ENCODE measurements at regions not wholly inside any gene's neighbourhood (a gene's known extent, or its start where the extent isn't known, plus 50 kb on each side); places are given as distances from the start of the nearest gene placed in this dataset.
"Not testable (repeated sequence)": the region's sequence is repeated elsewhere in the genome, so short reads cannot be mapped to it uniquely, and the experiment has no call there.

DNA sequence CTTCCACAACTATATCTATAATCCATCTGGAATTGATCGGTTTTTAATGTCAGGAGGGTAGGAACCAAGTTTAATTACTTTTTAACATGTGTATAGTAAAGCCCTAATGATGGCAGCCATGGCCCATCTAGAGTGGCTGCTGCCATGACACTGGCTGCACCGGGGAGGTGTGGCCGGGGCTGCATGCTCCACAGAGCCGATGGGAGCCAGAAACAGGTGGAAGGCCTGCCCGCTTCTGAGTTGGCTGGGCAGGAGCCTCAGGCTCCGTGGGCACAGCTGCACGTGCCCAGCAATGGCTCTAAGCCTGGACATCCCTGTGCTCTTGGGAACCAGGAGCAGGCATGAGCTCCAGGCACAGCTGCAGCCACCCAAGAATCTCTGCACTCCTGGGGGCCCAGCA, 73.0 kb downstream of the GBP6 start:
- H3K36me3 Mint-ChIP-seq (ENCODE audit: low read depth) = peaks cover 9% of the 10 kb centered on the region
- ATAC-seq = no peak
- peaks cover 23% of the 10 kb centered on the region for H3K9me3 Mint-ChIP-seq (ENCODE audit: insufficient read depth)
- POLR2A ChIA-PET = no interaction called here
- DNase-seq = no peak
- CTCF ChIA-PET = no interaction called here
- H3K4me3 Mint-ChIP-seq = no peak overlapping the region
- no peaks in the 10 kb centered on the region for H3K27me3 Mint-ChIP-seq (ENCODE audit: low read depth)
- H3K4me1 Mint-ChIP-seq (ENCODE audit: low read depth) = no peaks in the 10 kb centered on the region
- no peak overlapping the region for H3K27ac Mint-ChIP-seq

DNA sequence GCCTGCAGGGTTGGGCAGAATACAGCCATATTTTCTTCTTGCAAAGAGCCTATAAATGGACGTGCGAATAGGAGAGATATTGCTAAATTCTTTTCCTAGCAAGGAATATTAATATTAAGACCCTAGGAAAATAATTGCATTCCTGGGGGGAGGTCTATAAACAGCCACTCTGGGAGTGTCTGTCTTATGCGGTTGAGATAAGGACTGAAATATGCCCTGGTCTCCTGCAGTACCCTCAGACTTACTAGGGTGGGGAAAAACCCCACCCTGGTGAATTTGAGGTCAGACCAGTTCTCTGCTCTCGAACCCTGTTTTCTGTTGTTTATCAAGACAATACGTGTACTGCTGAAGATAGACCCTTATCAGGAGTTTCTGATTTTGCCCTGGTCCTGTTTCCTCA, 74.4 kb downstream of the GBP6 start:
- POLR2A ChIA-PET; H3K4me3 Mint-ChIP-seq; ATAC-seq; CTCF ChIA-PET; H3K27me3 Mint-ChIP-seq (ENCODE audit: low read depth); DNase-seq; H3K36me3 Mint-ChIP-seq (ENCODE audit: low read depth); H3K27ac Mint-ChIP-seq; H3K4me1 Mint-ChIP-seq (ENCODE audit: low read depth): not testable (repeated sequence)
- peaks cover 23% of the 10 kb centered on the region for H3K9me3 Mint-ChIP-seq (ENCODE audit: insufficient read depth)

DNA sequence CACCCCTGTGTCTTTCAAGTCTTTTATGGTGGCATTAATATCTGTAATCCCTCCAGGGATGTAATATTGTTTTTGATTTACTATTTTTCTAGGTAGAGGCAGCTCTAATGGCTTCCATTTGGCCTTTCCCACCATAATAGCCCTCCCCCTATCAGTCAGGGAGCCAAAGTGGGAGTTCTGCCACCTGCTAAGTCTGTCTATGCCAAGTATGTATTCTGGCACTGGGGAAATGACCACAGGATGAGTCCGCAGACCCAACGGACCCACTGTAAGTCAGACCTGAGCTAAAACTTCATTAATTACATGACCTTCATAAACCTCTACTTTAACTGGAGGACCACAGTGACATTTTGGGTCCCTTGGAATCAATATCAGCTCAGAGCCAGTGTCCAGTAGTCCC, 77.1 kb downstream of the GBP6 start:
- peaks cover 3% of the 10 kb centered on the region for H3K27me3 Mint-ChIP-seq (ENCODE audit: low read depth)
- ChIA-PET POLR2A (no interaction called here), CTCF (no interaction called here)

GRCh38 chr1:89444791-89445190, 79.8 kb upstream of the LRRC8B start:
- Mint-ChIP-seq H3K36me3 (ENCODE audit: low read depth) (no peaks in the 10 kb centered on the region), H3K4me1 (ENCODE audit: low read depth) (no peaks in the 10 kb centered on the region), H3K9me3 (ENCODE audit: insufficient read depth) (no peaks in the 10 kb centered on the region), H3K27ac (no peak overlapping the region), H3K27me3 (ENCODE audit: low read depth) (peaks cover 7% of the 10 kb centered on the region), H3K4me3 (no peak overlapping the region)
- POLR2A ChIA-PET = no interaction called here
- DNase-seq = no peak
- no peak for ATAC-seq
- CTCF ChIA-PET = interaction anchor here (0.9 to 1.1 kb wide), 2 partner anchors 11 to 460 kb away, joined by 3 read pairs; no protein-coding TSS in a partner anchor

More for the DNA sequence above, 77.1 kb downstream of the GBP6 start:
- peaks cover 9% of the 10 kb centered on the region for H3K36me3 Mint-ChIP-seq (ENCODE audit: low read depth)
- H3K9me3 Mint-ChIP-seq (ENCODE audit: insufficient read depth) = peaks cover 23% of the 10 kb centered on the region
- H3K4me1 Mint-ChIP-seq (ENCODE audit: low read depth) = no peaks in the 10 kb centered on the region
- no peak for DNase-seq
- no peak overlapping the region for H3K4me3 Mint-ChIP-seq
- no peak for ATAC-seq
- no peak overlapping the region for H3K27ac Mint-ChIP-seq

GRCh38 chr1:89451011-89451410, 73.6 kb upstream of the LRRC8B start:
- Mint-ChIP-seq H3K4me3 (no peak overlapping the region), H3K4me1 (ENCODE audit: low read depth) (peaks cover 13% of the 10 kb centered on the region), H3K9me3 (ENCODE audit: insufficient read depth) (no peaks in the 10 kb centered on the region), H3K27me3 (ENCODE audit: low read depth) (peaks cover 13% of the 10 kb centered on the region), H3K27ac (no peak overlapping the region), H3K36me3 (ENCODE audit: low read depth) (no peaks in the 10 kb centered on the region)
- no peak for DNase-seq
- ChIA-PET CTCF (interaction anchor here (1.1 to 1.6 kb wide), 8 partner anchors 13 to 477 kb away, joined by 3 to 7 read pairs (median 4); no protein-coding TSS in a partner anchor), POLR2A (interaction anchor here (0.7 kb wide), 2 partner anchors 42 to 519 kb away, joined by 3 read pairs; no protein-coding TSS in a partner anchor)
- ATAC-seq = peak; percentile 76

DNA sequence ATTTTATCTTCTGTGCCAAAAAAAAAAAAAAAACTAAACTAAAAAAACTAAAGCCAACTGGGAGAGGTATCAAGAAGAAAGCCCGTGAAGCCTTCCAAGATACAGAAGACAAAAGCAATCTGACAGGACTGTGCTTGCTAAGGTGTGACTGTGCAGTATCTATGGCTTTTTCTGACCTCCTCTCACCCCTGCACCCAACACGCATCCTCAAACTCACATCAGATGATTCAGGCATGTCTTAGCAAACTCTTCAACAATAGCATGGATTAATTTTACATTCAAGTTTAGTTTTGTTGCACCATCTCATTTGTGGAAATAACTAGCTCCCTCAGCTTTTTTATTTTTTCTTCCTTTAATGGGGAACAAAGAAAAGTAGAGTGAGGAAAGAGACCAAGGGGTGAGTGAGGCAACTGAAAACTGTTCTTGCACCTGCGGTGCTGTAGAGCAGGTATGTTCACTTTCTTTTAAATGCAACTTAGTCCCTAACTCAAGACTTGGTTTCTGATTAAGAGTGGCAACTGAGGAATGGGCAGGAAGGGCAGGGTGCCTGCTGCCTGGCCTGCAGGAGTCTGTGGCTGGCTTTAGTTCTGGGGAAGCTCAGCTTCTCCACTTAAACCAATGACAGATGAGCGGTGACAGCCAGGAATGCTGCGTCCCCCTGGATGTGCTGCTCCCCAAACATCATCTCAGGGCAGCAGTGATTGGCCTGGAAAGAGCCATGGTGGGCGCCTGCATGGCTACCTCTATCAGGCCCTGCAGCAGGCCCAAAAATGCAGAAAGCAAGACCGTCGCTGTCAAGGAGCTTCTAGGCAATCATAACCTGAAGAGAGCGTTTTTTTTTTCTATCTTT, 71.3 kb upstream of the LRRC8B start:
- no peak for DNase-seq
- ChIA-PET CTCF (interaction anchor here (0.6 to 5.1 kb wide), 10 partner anchors 11 to 480 kb away, joined by 3 to 25 read pairs (median 3); no protein-coding TSS in a partner anchor), POLR2A (no interaction called here)
- Mint-ChIP-seq H3K4me1 (ENCODE audit: low read depth) (peaks cover 13% of the 10 kb centered on the region), H3K9me3 (ENCODE audit: insufficient read depth) (no peaks in the 10 kb centered on the region), H3K36me3 (ENCODE audit: low read depth) (no peaks in the 10 kb centered on the region), H3K27ac (no peak overlapping the region), H3K27me3 (ENCODE audit: low read depth) (peaks cover 25% of the 10 kb centered on the region), H3K4me3 (no peak overlapping the region)
- no peak for ATAC-seq

DNA sequence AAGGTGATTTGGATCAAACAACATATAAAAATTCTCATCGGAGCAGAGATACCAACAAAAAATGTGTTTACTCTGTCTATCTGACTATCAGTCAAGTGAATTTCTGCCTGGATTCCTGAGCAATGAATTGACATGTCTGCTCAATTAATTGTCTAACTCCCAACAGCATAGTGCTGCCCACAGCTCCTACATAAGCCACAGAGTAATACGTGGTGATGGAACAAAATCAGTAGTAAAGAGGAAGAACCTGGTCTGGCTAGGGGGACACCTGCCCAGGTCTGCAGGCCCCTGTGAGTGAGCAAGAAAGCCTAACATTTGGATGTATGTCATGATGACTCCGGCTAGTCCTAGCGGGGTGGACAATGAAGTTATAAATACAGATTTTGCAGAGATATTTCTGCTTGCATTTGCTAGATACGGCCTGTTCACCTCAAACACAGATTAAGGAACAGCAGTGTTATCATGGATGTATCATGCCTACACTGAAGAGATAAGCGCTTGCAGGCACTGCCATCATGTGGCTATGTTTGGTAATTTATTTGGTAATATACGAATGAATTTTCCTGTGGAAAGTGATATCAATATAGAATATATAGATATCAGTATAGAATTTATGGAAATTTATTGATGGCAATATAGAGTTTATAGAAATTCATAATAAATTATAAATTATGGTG, 69.6 kb upstream of the LRRC8B start:
- Mint-ChIP-seq H3K9me3 (ENCODE audit: insufficient read depth) (no peaks in the 10 kb centered on the region), H3K4me3 (no peak overlapping the region), H3K36me3 (ENCODE audit: low read depth) (no peaks in the 10 kb centered on the region), H3K27me3 (ENCODE audit: low read depth) (peaks cover 32% of the 10 kb centered on the region), H3K27ac (no peak overlapping the region), H3K4me1 (ENCODE audit: low read depth) (peaks cover 13% of the 10 kb centered on the region)
- POLR2A ChIA-PET = no interaction called here
- ATAC-seq (peak; percentile 75), DNase-seq (peak; percentile 79)
- CTCF ChIA-PET = interaction anchor here (0.8 to 5.1 kb wide), 10 partner anchors 10 to 483 kb away, joined by 3 to 25 read pairs (median 5); no protein-coding TSS in a partner anchor

- Mint-ChIP-seq H3K4me3 (no peak overlapping the region), H3K9me3 (ENCODE audit: insufficient read depth) (no peaks in the 10 kb centered on the region), H3K36me3 (ENCODE audit: low read depth) (no peaks in the 10 kb centered on the region), H3K4me1 (ENCODE audit: low read depth) (peaks cover 5% of the 10 kb centered on the region), H3K27me3 (ENCODE audit: low read depth) (peaks cover 46% of the 10 kb centered on the region), H3K27ac (no peak overlapping the region)
- ChIA-PET CTCF (interaction anchor here (0.6 to 5.1 kb wide), 12 partner anchors 9 to 523 kb away, joined by 3 to 25 read pairs (median 4); no protein-coding TSS in a partner anchor), POLR2A (interaction anchor here (1.2 kb wide), 1 partner anchor 330 kb away, joined by 3 read pairs; no protein-coding TSS in a partner anchor)
- ATAC-seq (no peak), DNase-seq (no peak)
Measured at GRCh38 chr1:89457046-89457445, 67.6 kb upstream of the LRRC8B start.

- POLR2A ChIA-PET = no interaction called here
- no peak for ATAC-seq
- CTCF ChIA-PET = no interaction called here
- no peak overlapping the region for H3K27ac Mint-ChIP-seq
- no peak for DNase-seq
- H3K4me3 Mint-ChIP-seq = no peak overlapping the region
- H3K36me3 Mint-ChIP-seq (ENCODE audit: low read depth) = peaks cover 3% of the 10 kb centered on the region
- H3K27me3 Mint-ChIP-seq (ENCODE audit: low read depth) = peaks cover 51% of the 10 kb centered on the region
- H3K9me3 Mint-ChIP-seq (ENCODE audit: insufficient read depth) = no peaks in the 10 kb centered on the region
- H3K4me1 Mint-ChIP-seq (ENCODE audit: low read depth) = peaks cover 14% of the 10 kb centered on the region
Measured at GRCh38 chr1:89459081-89459480, 65.5 kb upstream of the LRRC8B start.

DNA sequence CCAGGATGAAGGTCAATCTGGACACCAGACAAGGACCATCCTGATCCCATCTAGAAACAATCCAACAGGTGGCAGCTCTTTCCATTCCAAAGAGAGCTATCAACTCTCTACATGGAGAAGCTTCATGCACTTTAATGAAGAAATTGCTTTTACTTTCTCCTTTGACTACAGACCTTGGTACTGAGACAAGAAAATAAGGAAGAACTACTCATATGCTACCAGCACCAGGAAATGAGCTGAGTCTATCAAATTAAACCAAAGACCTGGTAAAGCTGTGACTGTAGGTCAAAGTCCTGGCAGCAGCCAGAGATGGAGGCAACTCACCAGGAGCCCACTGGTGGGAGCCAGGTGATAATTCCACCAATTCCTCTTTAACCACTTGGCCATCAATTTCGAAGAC, 64.3 kb upstream of the LRRC8B start:
- no peak overlapping the region for H3K4me3 Mint-ChIP-seq
- peak; percentile 24 for ATAC-seq
- H3K27ac Mint-ChIP-seq = no peak overlapping the region
- peaks cover 26% of the 10 kb centered on the region for H3K4me1 Mint-ChIP-seq (ENCODE audit: low read depth)
- ChIA-PET POLR2A (interaction anchor here (0.8 kb wide), 1 partner anchor 504 kb away, joined by 4 read pairs; no protein-coding TSS in a partner anchor), CTCF (interaction anchor here (0.7 to 1.1 kb wide), 5 partner anchors 8 to 530 kb away, joined by 3 read pairs; no protein-coding TSS in a partner anchor)
- peaks cover 58% of the 10 kb centered on the region for H3K27me3 Mint-ChIP-seq (ENCODE audit: low read depth)
- no peak for DNase-seq
- peaks cover 6% of the 10 kb centered on the region for H3K9me3 Mint-ChIP-seq (ENCODE audit: insufficient read depth)
- H3K36me3 Mint-ChIP-seq (ENCODE audit: low read depth) = peaks cover 3% of the 10 kb centered on the region

- ChIA-PET POLR2A (no interaction called here), CTCF (no interaction called here)
- Mint-ChIP-seq H3K4me1 (ENCODE audit: low read depth) (peaks cover 37% of the 10 kb centered on the region), H3K27me3 (ENCODE audit: low read depth) (peaks cover 55% of the 10 kb centered on the region), H3K4me3 (no peak overlapping the region), H3K9me3 (ENCODE audit: insufficient read depth) (peaks cover 7% of the 10 kb centered on the region), H3K36me3 (ENCODE audit: low read depth) (peaks cover 3% of the 10 kb centered on the region), H3K27ac (no peak overlapping the region)
- DNase-seq (no peak), ATAC-seq (no peak)
Measured at GRCh38 chr1:89462250-89462649, 62.4 kb upstream of the LRRC8B start.

DNA sequence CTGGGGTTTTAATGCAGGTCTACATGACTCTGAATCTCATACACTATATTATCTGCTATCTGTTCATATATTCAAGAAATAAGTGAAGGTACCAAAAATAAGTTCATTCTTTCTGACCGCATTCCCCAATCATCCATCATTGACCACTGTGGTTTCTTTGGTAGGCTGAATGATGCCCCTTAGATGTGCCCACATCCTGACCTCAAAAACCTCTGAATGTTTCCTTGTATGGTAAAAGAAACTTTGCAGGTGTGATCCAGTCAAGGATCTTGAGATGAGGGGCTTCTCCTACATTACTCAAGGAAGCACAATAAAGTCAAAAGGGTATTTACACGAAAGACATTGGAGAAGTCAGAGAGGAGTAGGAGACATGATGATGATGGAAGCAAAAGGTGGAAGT, 60.6 kb upstream of the LRRC8B start:
- CTCF ChIA-PET = interaction anchor here (0.6 to 3.4 kb wide), 7 partner anchors 8 to 465 kb away, joined by 3 to 14 read pairs (median 5); no protein-coding TSS in a partner anchor
- Mint-ChIP-seq H3K9me3 (ENCODE audit: insufficient read depth) (peaks cover 7% of the 10 kb centered on the region), H3K27ac (no peak overlapping the region), H3K4me1 (ENCODE audit: low read depth) (peaks cover 37% of the 10 kb centered on the region), H3K36me3 (ENCODE audit: low read depth) (peaks cover 3% of the 10 kb centered on the region), H3K4me3 (no peak overlapping the region), H3K27me3 (ENCODE audit: low read depth) (peaks cover 51% of the 10 kb centered on the region)
- ATAC-seq (peak; percentile 39), DNase-seq (peak; percentile 64)
- POLR2A ChIA-PET = no interaction called here
